GM12878 (cell line): ENCODE measurements at regions not wholly inside any gene's neighbourhood (a gene's known extent, or its start where the extent isn't known, plus 50 kb on each side); places are given as distances from the start of the nearest gene placed in this dataset.

Experiments used
- ATAC-seq: fragments of 200-7000 bp; cut with Tn5 transposase; 3 replicates; pipeline ENCODE4 v1.9.1; 2020; ENCODE audit warnings: mild to moderate bottlenecking, moderate library complexity
- BruUV-seq: library from RNA; stranded (reverse); fragments of 400-500 nt; replicated peaks from 2 replicates; lab custom pipeline; 2021; lab: Mats Ljungman, UMichigan
- CTCF ChIA-PET: fragments of 300-600 bp; sonication (Branson Sonifier 250); formaldehyde crosslinking; extraction: SDS; loops from one replicate; lab custom pipeline; 2021; ENCODE audit warnings: inconsistent platforms; lab: Yijun Ruan, JAX
- POLR2A ChIA-PET: fragments of 350-600 bp; formaldehyde crosslinking; extraction: SDS; loops from one replicate; lab custom pipeline; 2021; ENCODE audit warnings: inconsistent platforms; lab: Charles Lee
- RAD21 ChIA-PET: fragments of 300-600 bp; sonication (Branson Sonifier 250); formaldehyde crosslinking; loops from one replicate; lab custom pipeline; 2023; ENCODE audit warnings: antibody characterized with exemption; ENCODE audit not compliant: unreplicated experiment; lab: Charles Lee
- SMC1A ChIA-PET: fragments of 300-600 bp; sonication (Branson Sonifier 250); formaldehyde crosslinking; loops from one replicate; lab custom pipeline; 2023; ENCODE audit not compliant: unreplicated experiment, uncharacterized antibody; lab: Charles Lee
- DNase-seq: peaks from one replicate; pipeline ENCODE4 v3.0.0-alpha.2; 2011; ENCODE audit warnings: low read depth, low spot score
- FAIRE-seq: peaks from 3 replicates; lab custom pipeline; 2011; peaks lifted over from hg19 to GRCh38; lab: Jason Lieb, UNC
- H2AFZ ChIP-seq: 2 replicates; pipeline ENCODE4 v1.6.0; 2011; ENCODE audit warnings: low read depth, low read length, control low read depth; ENCODE audit not compliant: control insufficient read depth
- H3K27ac ChIP-seq: 2 replicates; pipeline ENCODE4 v1.5.1; 2011; ENCODE audit warnings: control low read depth; ENCODE audit not compliant: control insufficient read depth, insufficient read depth
- H3K27me3 ChIP-seq, 2 experiments: replicated peaks in 1 of 2; 2 replicates each; pipeline versions ENCODE4 v1.6.0 to v1.6.1; 2011; ENCODE audit warnings: low read length in 1 of 2; ENCODE audit not compliant: control insufficient read depth in 2 of 2, insufficient read depth in 2 of 2
- H3K36me3 ChIP-seq, 2 experiments: 2 replicates each; pipeline ENCODE4 v1.5.1; 2011; ENCODE audit warnings: low read length in 1 of 2; ENCODE audit not compliant: control insufficient read depth in 2 of 2, insufficient read depth in 2 of 2
- H3K4me1 ChIP-seq: 2 replicates; pipeline ENCODE4 v1.6.1; 2011; ENCODE audit warnings: mild to moderate bottlenecking, low read length, moderate library complexity, mixed read lengths; ENCODE audit not compliant: control insufficient read depth, insufficient read depth
- H3K4me2 ChIP-seq: 2 replicates; pipeline ENCODE4 v1.6.0; 2011; ENCODE audit warnings: control low read depth; ENCODE audit not compliant: control insufficient read depth, insufficient read depth
- H3K4me3 ChIP-seq: fragments of 200-600 bp; sonication (generic); 2 replicates; pipeline ENCODE4 v1.5.1; 2016
- H3K79me2 ChIP-seq: 2 replicates; pipeline ENCODE4 v1.6.0; 2011; ENCODE audit warnings: low read length; ENCODE audit not compliant: control insufficient read depth, insufficient read depth
- H3K9ac ChIP-seq: 2 replicates; pipeline ENCODE4 v1.8.0; 2011; ENCODE audit warnings: low read length, control low read depth, mixed read lengths; ENCODE audit not compliant: control insufficient read depth, insufficient read depth
- H3K9me3 ChIP-seq: replicated peaks from 3 replicates; pipeline ENCODE4 v1.5.1; 2011; ENCODE audit warnings: mild to moderate bottlenecking, low read length; ENCODE audit not compliant: control insufficient read depth, insufficient read depth
- H4K20me1 ChIP-seq: 2 replicates; pipeline ENCODE4 v1.6.0; 2011; ENCODE audit not compliant: control insufficient read depth, insufficient read depth
- CBFB ChIP-seq: IDR thresholded peaks from 2 replicates; pipeline ENCODE4 v1.6.1; 2016; ENCODE audit warnings: antibody characterized with exemption, low read depth
- EED ChIP-seq: sonication (generic); IDR thresholded peaks from 2 replicates; pipeline ENCODE4 v1.6.1; 2016; ENCODE audit warnings: antibody characterized with exemption, low read depth
- ESRRA ChIP-seq: IDR thresholded peaks from 2 replicates; pipeline ENCODE4 v1.6.1; 2012; ENCODE audit warnings: mild to moderate bottlenecking, low read length, improper control_type of control experiment
- HDAC6 ChIP-seq: fragments of 200-600 bp; sonication (generic); IDR thresholded peaks from one replicate; pipeline ENCODE4 v1.8.0; 2017; ENCODE audit warnings: antibody characterized with exemption; ENCODE audit not compliant: unreplicated experiment
- MXI1 ChIP-seq: fragments of 150-350 bp; IDR thresholded peaks from 2 replicates; pipeline ENCODE4 v1.6.1; 2011; ENCODE audit warnings: low read depth, mild to moderate bottlenecking, inconsistent platforms, low read length, improper control_type of control experiment
- POLR2AphosphoS5 ChIP-seq: IDR thresholded peaks from 2 replicates; pipeline ENCODE4 v1.6.1; 2011; ENCODE audit warnings: mild to moderate bottlenecking, low read length, inconsistent platforms
- SPI1 ChIP-seq: IDR thresholded peaks from 2 replicates; pipeline ENCODE4 v1.6.1; 2011; ENCODE audit warnings: low read depth, mild to moderate bottlenecking, low read length, moderate library complexity, borderline replicate concordance; ENCODE audit not compliant: insufficient read depth
- TBL1XR1 ChIP-seq: IDR thresholded peaks from 2 replicates; pipeline ENCODE4 v1.6.1; 2012; ENCODE audit warnings: low read depth, low read length, improper control_type of control experiment
- WGBS: methylation state at CpG from one replicate; pipeline ENCODE4 v1.1.6; 2016; ENCODE audit warnings: low lambda C conversion rate; ENCODE audit not compliant: insufficient replicate concordance, insufficient coverage; ENCODE audit errors: missing lambda C conversion rate; 5-methylcytosine and 5-hydroxymethylcytosine counted together
- in situ Hi-C: fragments of 300-500 bp; cut with MboI; formaldehyde crosslinking; loops from 9 replicates; pipeline ENCODE4 v1.14.3; 2018; ENCODE audit warnings: mixed read lengths
- intact Hi-C: fragments of 100-400 bp; cut with micrococcal nuclease; formaldehyde crosslinking; loops from one replicate; pipeline ENCODE4 v1.14.2; 2022; ENCODE audit not compliant: unreplicated experiment
- TF ChIP-seq, protein P1 (sequence below): fragments of 450-650 bp; IDR thresholded peaks from 2 replicates; pipeline ENCODE4 v1.6.1; 2017; ENCODE audit warnings: antibody characterized with exemption, mild to moderate bottlenecking, moderate library complexity
- TF ChIP-seq, protein P2 (sequence below): fragments of 450-650 bp; IDR thresholded peaks from 2 replicates; pipeline ENCODE4 v1.6.1; 2017; ENCODE audit warnings: low read depth, mild to moderate bottlenecking, moderate library complexity
- TF ChIP-seq, protein P3 (sequence below): IDR thresholded peaks from 2 replicates; pipeline ENCODE4 v1.6.1; 2012; ENCODE audit warnings: low read depth, low read length, improper control_type of control experiment

DNA sequence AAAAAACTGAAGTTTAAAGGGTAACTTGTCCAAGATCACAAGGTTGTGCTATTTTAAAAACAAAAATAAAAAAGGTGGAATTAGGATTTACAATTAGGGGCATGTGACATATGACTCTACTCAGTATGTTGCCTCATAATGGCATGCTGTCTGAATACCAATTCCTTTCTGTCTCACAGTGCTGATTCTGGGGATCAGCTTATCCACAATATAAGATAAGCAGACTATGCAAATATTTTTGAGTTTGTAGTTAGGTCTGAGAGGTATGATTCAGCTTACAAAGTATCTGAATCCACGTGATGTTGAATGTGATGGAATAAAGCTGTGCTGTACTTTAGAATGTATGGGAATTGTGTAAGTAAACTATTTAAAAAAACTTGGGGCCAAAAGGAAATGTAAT is 216.6 kb downstream of the HHIPL2 start:
- ChIA-PET POLR2A (no interaction called here), SMC1A (no interaction called here), RAD21 (no interaction called here), CTCF (no interaction called here)
- in situ Hi-C loops = no loop called here
- Histone ChIP-seq H3K4me3 (no peak overlapping the region), H3K9me3 (no peaks in the 10 kb centered on the region), H3K9ac (no peak overlapping the region), H2AFZ (no peak overlapping the region), H3K4me2 (no peak overlapping the region), H3K79me2 (no peaks in the 10 kb centered on the region), H3K27me3 (no peaks in the 10 kb centered on the region), H4K20me1 (no peaks in the 10 kb centered on the region), H3K27ac (no peak overlapping the region), H3K4me1 (no peaks in the 10 kb centered on the region), H3K36me3 (no peaks in the 10 kb centered on the region)
- TF ChIP-seq, protein P1, sequence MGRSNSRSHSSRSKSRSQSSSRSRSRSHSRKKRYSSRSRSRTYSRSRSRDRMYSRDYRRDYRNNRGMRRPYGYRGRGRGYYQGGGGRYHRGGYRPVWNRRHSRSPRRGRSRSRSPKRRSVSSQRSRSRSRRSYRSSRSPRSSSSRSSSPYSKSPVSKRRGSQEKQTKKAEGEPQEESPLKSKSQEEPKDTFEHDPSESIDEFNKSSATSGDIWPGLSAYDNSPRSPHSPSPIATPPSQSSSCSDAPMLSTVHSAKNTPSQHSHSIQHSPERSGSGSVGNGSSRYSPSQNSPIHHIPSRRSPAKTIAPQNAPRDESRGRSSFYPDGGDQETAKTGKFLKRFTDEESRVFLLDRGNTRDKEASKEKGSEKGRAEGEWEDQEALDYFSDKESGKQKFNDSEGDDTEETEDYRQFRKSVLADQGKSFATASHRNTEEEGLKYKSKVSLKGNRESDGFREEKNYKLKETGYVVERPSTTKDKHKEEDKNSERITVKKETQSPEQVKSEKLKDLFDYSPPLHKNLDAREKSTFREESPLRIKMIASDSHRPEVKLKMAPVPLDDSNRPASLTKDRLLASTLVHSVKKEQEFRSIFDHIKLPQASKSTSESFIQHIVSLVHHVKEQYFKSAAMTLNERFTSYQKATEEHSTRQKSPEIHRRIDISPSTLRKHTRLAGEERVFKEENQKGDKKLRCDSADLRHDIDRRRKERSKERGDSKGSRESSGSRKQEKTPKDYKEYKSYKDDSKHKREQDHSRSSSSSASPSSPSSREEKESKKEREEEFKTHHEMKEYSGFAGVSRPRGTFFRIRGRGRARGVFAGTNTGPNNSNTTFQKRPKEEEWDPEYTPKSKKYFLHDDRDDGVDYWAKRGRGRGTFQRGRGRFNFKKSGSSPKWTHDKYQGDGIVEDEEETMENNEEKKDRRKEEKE = no peak
- TF ChIP-seq, protein P2, sequence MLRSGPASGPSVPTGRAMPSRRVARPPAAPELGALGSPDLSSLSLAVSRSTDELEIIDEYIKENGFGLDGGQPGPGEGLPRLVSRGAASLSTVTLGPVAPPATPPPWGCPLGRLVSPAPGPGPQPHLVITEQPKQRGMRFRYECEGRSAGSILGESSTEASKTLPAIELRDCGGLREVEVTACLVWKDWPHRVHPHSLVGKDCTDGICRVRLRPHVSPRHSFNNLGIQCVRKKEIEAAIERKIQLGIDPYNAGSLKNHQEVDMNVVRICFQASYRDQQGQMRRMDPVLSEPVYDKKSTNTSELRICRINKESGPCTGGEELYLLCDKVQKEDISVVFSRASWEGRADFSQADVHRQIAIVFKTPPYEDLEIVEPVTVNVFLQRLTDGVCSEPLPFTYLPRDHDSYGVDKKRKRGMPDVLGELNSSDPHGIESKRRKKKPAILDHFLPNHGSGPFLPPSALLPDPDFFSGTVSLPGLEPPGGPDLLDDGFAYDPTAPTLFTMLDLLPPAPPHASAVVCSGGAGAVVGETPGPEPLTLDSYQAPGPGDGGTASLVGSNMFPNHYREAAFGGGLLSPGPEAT = no peak
- TF ChIP-seq HDAC6 (no peak), EED (no peak), TBL1XR1 (no peak), ESRRA (no peak), CBFB (no peak), SPI1 (no peak), MXI1 (no peak), POLR2AphosphoS5 (no peak)
- TF ChIP-seq, protein P3, sequence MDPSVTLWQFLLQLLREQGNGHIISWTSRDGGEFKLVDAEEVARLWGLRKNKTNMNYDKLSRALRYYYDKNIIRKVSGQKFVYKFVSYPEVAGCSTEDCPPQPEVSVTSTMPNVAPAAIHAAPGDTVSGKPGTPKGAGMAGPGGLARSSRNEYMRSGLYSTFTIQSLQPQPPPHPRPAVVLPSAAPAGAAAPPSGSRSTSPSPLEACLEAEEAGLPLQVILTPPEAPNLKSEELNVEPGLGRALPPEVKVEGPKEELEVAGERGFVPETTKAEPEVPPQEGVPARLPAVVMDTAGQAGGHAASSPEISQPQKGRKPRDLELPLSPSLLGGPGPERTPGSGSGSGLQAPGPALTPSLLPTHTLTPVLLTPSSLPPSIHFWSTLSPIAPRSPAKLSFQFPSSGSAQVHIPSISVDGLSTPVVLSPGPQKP = no peak
- intact Hi-C loops = no loop called here
- WGBS = 0% methylated on average over 1 of the region's 1 CpG
- ATAC-seq (no peak), FAIRE-seq (no peak), DNase-seq (no peak)
- BruUV-seq = no TSS peak
